CD4-positive, alpha-beta memory T cell (primary cell): ENCODE measurements at regions not wholly inside any gene's neighbourhood (a gene's known extent, or its start where the extent isn't known, plus 50 kb on each side); places are given as distances from the start of the nearest gene placed in this dataset.

ENCODE experiments used
- CTCF ChIA-PET: fragments of 350-600 bp; sonication (Branson Sonifier 250); formaldehyde crosslinking; loops from one replicate; lab custom pipeline; 2021; ENCODE audit warnings: inconsistent platforms; ENCODE audit not compliant: partially characterized antibody; lab: Charles Lee
- POLR2A ChIA-PET: fragments of 350-600 bp; sonication (Branson Sonifier 250); formaldehyde crosslinking; loops from one replicate; lab custom pipeline; 2021; ENCODE audit not compliant: partially characterized antibody; lab: Charles Lee
- DNase-seq, 5 donors: peaks; one replicate each; pipeline versions ENCODE4 v3.0.0 to v3.0.0-alpha.2; 2020 to 2022; ENCODE audit warnings: mixed read lengths in 1 of 5
- H3K27ac ChIP-seq: one replicate; pipeline ENCODE4 v1.7.0; 2013; ENCODE audit warnings: low read depth, low read length
- H3K27me3 ChIP-seq: 2 replicates; pipeline ENCODE4 v1.7.0; 2013; ENCODE audit warnings: mild to moderate bottlenecking, low read length, moderate library complexity; ENCODE audit not compliant: insufficient read depth
- H3K36me3 ChIP-seq: 2 replicates; pipeline ENCODE4 v1.7.0; 2013; ENCODE audit warnings: mild to moderate bottlenecking, low read length, moderate library complexity; ENCODE audit not compliant: insufficient read depth
- H3K4me1 ChIP-seq: 2 replicates; pipeline ENCODE4 v1.7.0; 2013; ENCODE audit warnings: mild to moderate bottlenecking, low read length, moderate library complexity; ENCODE audit not compliant: insufficient read depth
- H3K4me3 ChIP-seq, 2 donors: one replicate each; pipeline ENCODE4 v1.7.0; 2013; ENCODE audit warnings: low read length in 2 of 2, mild to moderate bottlenecking in 1 of 2
- H3K9me3 ChIP-seq, 2 donors: one replicate each; pipeline ENCODE4 v1.7.0; 2013; ENCODE audit warnings: low read length in 2 of 2, control low read depth in 1 of 2; ENCODE audit not compliant: control insufficient read depth in 1 of 2
- H3K27ac Mint-ChIP-seq, 7 donors: one replicate each; pipeline ENCODE4 v1.8.0; 2020 to 2021; ENCODE audit warnings: mixed read lengths in 7 of 7, mild to moderate bottlenecking in 6 of 7, inconsistent platforms in 3 of 7, moderate library complexity in 3 of 7
- H3K27me3 Mint-ChIP-seq, 2 donors: one replicate each; pipeline ENCODE4 v1.8.0; 2020 to 2021; ENCODE audit warnings: mixed read lengths in 2 of 2
- H3K36me3 Mint-ChIP-seq, 2 donors: one replicate each; pipeline ENCODE4 v1.8.0; 2020 to 2021; ENCODE audit warnings: mixed read lengths in 2 of 2, inconsistent platforms in 1 of 2, mild to moderate bottlenecking in 1 of 2
- H3K4me1 Mint-ChIP-seq, 4 donors: one replicate each; pipeline ENCODE4 v1.8.0; 2020 to 2021; ENCODE audit warnings: mixed read lengths in 4 of 4, mild to moderate bottlenecking in 1 of 4
- H3K4me3 Mint-ChIP-seq, 8 donors: one replicate each; pipeline ENCODE4 v1.8.0; 2020 to 2021; ENCODE audit warnings: mixed read lengths in 8 of 8, mild to moderate bottlenecking in 7 of 8, moderate library complexity in 6 of 8, inconsistent platforms in 3 of 8
- H3K9me3 Mint-ChIP-seq, 8 donors: one replicate each; pipeline ENCODE4 v1.8.0; 2020 to 2021; ENCODE audit warnings: mixed read lengths in 8 of 8, mild to moderate bottlenecking in 5 of 8, inconsistent platforms in 3 of 8, moderate library complexity in 1 of 8
- intact Hi-C: fragments of 100-400 bp; cut with micrococcal nuclease; formaldehyde crosslinking; loops from one replicate; pipeline ENCODE4 v1.15.1; 2023

GRCh38 chr13:44230071-44230470 is 143.6 kb upstream of the SERP2 start:
- intact Hi-C loops, result no loop called here
- H3K4me1 Mint-ChIP-seq, result no peaks in the 10 kb centered on the region

GRCh38 chr13:44230736-44231135 is 142.9 kb upstream of the SERP2 start:
- Mint-ChIP-seq H3K9me3 (peaks cover 0 to 4% (median 0%) of the 10 kb centered on the region in 8 donors), H3K27ac (no peak overlapping the region), H3K27me3 (peaks cover 2 to 6% of the 10 kb centered on the region in 2 donors), H3K4me3 (no peak overlapping the region), H3K36me3 (no peaks in the 10 kb centered on the region), H3K4me1 (no peaks in the 10 kb centered on the region)
- Histone ChIP-seq H3K4me3 (no peak overlapping the region), H3K36me3 (no peaks in the 10 kb centered on the region), H3K27me3 (no peaks in the 10 kb centered on the region), H3K4me1 (no peaks in the 10 kb centered on the region), H3K9me3 (no peaks in the 10 kb centered on the region), H3K27ac (no peak overlapping the region)
- CTCF ChIA-PET, result no interaction called here
- intact Hi-C loops, result no loop called here
- POLR2A ChIA-PET, result no interaction called here
- DNase-seq, result no peak

More at GRCh38 chr13:44230071-44230470, 143.6 kb upstream of the SERP2 start:
- no peak overlapping the region for H3K4me3 ChIP-seq
- H3K4me3 Mint-ChIP-seq, result no peak overlapping the region
- POLR2A ChIA-PET, result no interaction called here
- CTCF ChIA-PET, result no interaction called here
- H3K27me3 Mint-ChIP-seq, result peaks cover 2 to 5% of the 10 kb centered on the region in 2 donors
- H3K9me3 ChIP-seq, result no peaks in the 10 kb centered on the region
- H3K27ac ChIP-seq, result no peak overlapping the region
- DNase-seq, result no peak
- H3K4me1 ChIP-seq, result no peaks in the 10 kb centered on the region
- H3K36me3 ChIP-seq, result no peaks in the 10 kb centered on the region
- H3K27ac Mint-ChIP-seq, result no peak overlapping the region
- no peaks in the 10 kb centered on the region for H3K36me3 Mint-ChIP-seq
- H3K9me3 Mint-ChIP-seq, result peaks cover 0 to 4% (median 0%) of the 10 kb centered on the region in 8 donors
- no peaks in the 10 kb centered on the region for H3K27me3 ChIP-seq

- DNase-seq, result no peak
- Histone ChIP-seq H3K9me3 (no peaks in the 10 kb centered on the region), H3K27me3 (no peaks in the 10 kb centered on the region), H3K4me3 (no peak overlapping the region), H3K4me1 (no peaks in the 10 kb centered on the region), H3K36me3 (no peaks in the 10 kb centered on the region), H3K27ac (no peak overlapping the region)
- Mint-ChIP-seq H3K36me3 (no peaks in the 10 kb centered on the region), H3K27ac (no peak overlapping the region), H3K4me1 (no peaks in the 10 kb centered on the region), H3K4me3 (no peak overlapping the region), H3K9me3 (peaks cover 0 to 4% (median 0%) of the 10 kb centered on the region in 8 donors), H3K27me3 (peaks cover 3 to 6% of the 10 kb centered on the region in 2 donors)
- ChIA-PET CTCF (no interaction called here), POLR2A (no interaction called here)
- intact Hi-C loops, result no loop called here
Observed at GRCh38 chr13:44231786-44232516, 141.7 kb upstream of the SERP2 start.

- no peak overlapping the region for H3K4me3 ChIP-seq
- Mint-ChIP-seq H3K27ac (no peak overlapping the region), H3K9me3 (no peaks in the 10 kb centered on the region), H3K4me1 (no peaks in the 10 kb centered on the region), H3K36me3 (no peaks in the 10 kb centered on the region), H3K27me3 (peaks cover 5 to 6% of the 10 kb centered on the region in 2 donors), H3K4me3 (no peak overlapping the region)
- H3K9me3 ChIP-seq, result no peaks in the 10 kb centered on the region
- ChIA-PET POLR2A (no interaction called here), CTCF (no interaction called here)
- no peak overlapping the region for H3K27ac ChIP-seq
- no peaks in the 10 kb centered on the region for H3K4me1 ChIP-seq
- DNase-seq, result no peak
- no peaks in the 10 kb centered on the region for H3K36me3 ChIP-seq
- no peaks in the 10 kb centered on the region for H3K27me3 ChIP-seq
- intact Hi-C loops, result no loop called here
Observed at GRCh38 chr13:44232774-44233173, 140.8 kb upstream of the SERP2 start.

GRCh38 chr13:44234566-44234965 is 139.1 kb upstream of the SERP2 start:
- H3K27ac Mint-ChIP-seq, result no peak overlapping the region
- peaks cover 6 to 9% of the 10 kb centered on the region in 2 donors for H3K27me3 Mint-ChIP-seq
- H3K36me3 Mint-ChIP-seq, result no peaks in the 10 kb centered on the region
- intact Hi-C loops, result no loop called here
- no peaks in the 10 kb centered on the region for H3K9me3 Mint-ChIP-seq
- ChIA-PET POLR2A (no interaction called here), CTCF (no interaction called here)
- no peaks in the 10 kb centered on the region for H3K36me3 ChIP-seq
- H3K4me1 Mint-ChIP-seq, result no peaks in the 10 kb centered on the region
- DNase-seq, result no peak
- H3K4me3 ChIP-seq, result no peak overlapping the region
- H3K4me1 ChIP-seq, result no peaks in the 10 kb centered on the region
- H3K4me3 Mint-ChIP-seq, result no peak overlapping the region
- H3K27me3 ChIP-seq, result no peaks in the 10 kb centered on the region
- no peaks in the 10 kb centered on the region for H3K9me3 ChIP-seq
- no peak overlapping the region for H3K27ac ChIP-seq

GRCh38 chr13:44236370-44236769 is 137.3 kb upstream of the SERP2 start:
- no peak for DNase-seq
- H3K27ac ChIP-seq, result no peak overlapping the region
- intact Hi-C loops, result no loop called here
- no peak overlapping the region for H3K4me3 ChIP-seq
- Mint-ChIP-seq H3K4me1 (no peaks in the 10 kb centered on the region), H3K27me3 (peaks cover 3 to 12% of the 10 kb centered on the region in 2 donors), H3K36me3 (no peaks in the 10 kb centered on the region), H3K27ac (no peak overlapping the region), H3K9me3 (peaks cover 0 to 5% (median 0%) of the 10 kb centered on the region in 8 donors), H3K4me3 (no peak overlapping the region)
- ChIA-PET CTCF (no interaction called here), POLR2A (no interaction called here)
- H3K4me1 ChIP-seq, result no peaks in the 10 kb centered on the region
- H3K27me3 ChIP-seq, result no peaks in the 10 kb centered on the region
- no peaks in the 10 kb centered on the region for H3K36me3 ChIP-seq
- H3K9me3 ChIP-seq, result no peaks in the 10 kb centered on the region

GRCh38 chr13:44236801-44237207 is 136.8 kb upstream of the SERP2 start:
- Mint-ChIP-seq H3K4me3 (no peak overlapping the region), H3K36me3 (no peaks in the 10 kb centered on the region), H3K9me3 (peaks cover 0 to 5% (median 0%) of the 10 kb centered on the region in 8 donors), H3K4me1 (no peaks in the 10 kb centered on the region), H3K27me3 (peaks cover 3 to 12% of the 10 kb centered on the region in 2 donors), H3K27ac (no peak overlapping the region)
- Histone ChIP-seq H3K27me3 (no peaks in the 10 kb centered on the region), H3K27ac (no peak overlapping the region), H3K36me3 (no peaks in the 10 kb centered on the region), H3K9me3 (no peaks in the 10 kb centered on the region), H3K4me3 (no peak overlapping the region), H3K4me1 (no peaks in the 10 kb centered on the region)
- POLR2A ChIA-PET, result no interaction called here
- no peak for DNase-seq
- CTCF ChIA-PET, result no interaction called here
- intact Hi-C loops, result no loop called here
